ENCODE measurements at regions not wholly inside any gene's neighbourhood (a gene's known extent, or its start where the extent isn't known, plus 50 kb on each side); places are given as distances from the start of the nearest gene placed in this dataset.
"Not testable (repeated sequence)": the region's sequence is repeated elsewhere in the genome, so short reads cannot be mapped to it uniquely, and the experiment has no call there.

DNA sequence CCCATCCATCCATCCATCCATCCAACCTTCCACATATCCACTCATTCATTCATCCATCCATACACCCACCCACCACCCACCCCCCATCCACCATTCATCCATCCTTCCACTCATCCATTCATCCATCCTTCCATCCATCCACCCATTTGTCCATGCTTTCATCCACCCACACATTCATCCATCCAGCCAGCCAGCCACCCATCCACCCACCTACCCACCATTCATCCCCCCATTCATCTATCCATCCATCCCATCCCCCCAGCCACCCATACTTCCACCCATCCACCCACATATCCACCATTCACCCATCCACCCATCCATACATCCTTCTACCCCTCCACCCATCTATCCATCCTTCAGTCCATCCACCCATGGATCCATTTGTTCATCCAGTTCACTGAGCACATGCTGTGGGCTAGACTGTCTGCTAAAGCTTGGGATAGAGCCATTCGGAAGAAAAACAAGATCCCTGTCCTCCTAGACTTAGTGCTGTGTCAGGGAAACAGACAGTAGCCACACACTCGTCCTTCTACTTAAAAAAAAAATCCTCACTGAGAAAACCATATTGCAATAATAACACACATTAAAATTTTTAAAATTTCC, 377.5 kb downstream of the ADGRD1 start:
- WGBS, result 70% methylated on average over 2 of the region's 2 CpGs
- Histone ChIP-seq H3K27ac (ENCODE audit: low read depth) (no peak overlapping the region), H3K4me3 (ENCODE audit: low read depth, low read length) (no peak overlapping the region), H3K36me3 (ENCODE audit: insufficient read depth) (no peaks in the 10 kb centered on the region), H3K4me1 (ENCODE audit: insufficient read depth) (no peaks in the 10 kb centered on the region)
- no peak for DNase-seq (ENCODE audit: extremely low spot score)

DNA sequence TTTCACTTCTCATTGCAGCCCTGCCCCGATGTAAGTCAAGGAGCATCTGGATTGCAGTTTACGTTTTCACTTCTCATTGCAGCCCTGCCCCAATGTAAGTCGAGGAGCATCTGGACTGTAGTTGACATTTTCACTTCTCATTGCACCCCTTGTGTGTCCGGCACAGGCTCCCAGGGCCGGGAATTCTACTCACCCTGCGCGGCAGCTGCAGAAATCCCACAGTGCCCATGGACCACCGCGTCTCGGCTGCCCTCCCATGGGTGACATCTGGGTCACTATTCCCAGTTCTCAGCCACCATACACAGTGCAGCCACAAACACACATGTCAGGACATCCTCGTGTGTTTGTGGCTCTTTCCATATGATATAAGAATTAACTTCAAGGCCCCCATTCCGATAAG, 378.5 kb downstream of the ADGRD1 start:
- Histone ChIP-seq H3K4me1 (ENCODE audit: insufficient read depth) (no peaks in the 10 kb centered on the region), H3K36me3 (ENCODE audit: insufficient read depth) (no peaks in the 10 kb centered on the region), H3K27ac (ENCODE audit: low read depth) (no peak overlapping the region), H3K4me3 (ENCODE audit: low read depth, low read length) (no peak overlapping the region)
- no peak for DNase-seq (ENCODE audit: extremely low spot score)
- WGBS, result 81% methylated on average over 12 of the region's 12 CpGs

DNA sequence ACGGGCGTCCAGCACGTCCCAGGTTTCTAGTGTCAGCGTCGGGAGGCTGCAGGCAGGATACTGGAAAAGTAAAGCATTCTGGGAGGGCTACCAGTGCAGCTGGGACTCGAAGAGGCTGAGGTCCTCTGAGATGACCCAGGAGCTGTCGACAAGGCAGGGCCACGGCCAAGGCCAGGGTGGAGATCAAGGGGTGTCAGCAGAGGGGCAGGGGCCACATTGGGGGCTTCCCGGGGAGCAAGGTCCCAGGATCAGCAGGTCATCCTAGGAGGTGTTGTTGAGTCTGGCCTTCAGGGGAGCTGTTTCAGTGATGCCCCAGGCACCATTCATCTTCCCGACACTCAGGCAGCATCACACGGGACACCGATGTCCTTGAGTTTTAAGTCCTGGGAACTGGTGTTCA, 377.8 kb upstream of the SFSWAP start:
- H3K4me3 ChIP-seq (ENCODE audit: low read depth, low read length), result no peak overlapping the region
- no peaks in the 10 kb centered on the region for H3K36me3 ChIP-seq (ENCODE audit: insufficient read depth)
- WGBS, result 79% methylated on average over 12 of the region's 12 CpGs
- DNase-seq (ENCODE audit: extremely low spot score), result no peak
- H3K27ac ChIP-seq (ENCODE audit: low read depth), result no peak overlapping the region
- no peaks in the 10 kb centered on the region for H3K4me1 ChIP-seq (ENCODE audit: insufficient read depth)

GRCh38 chr12:131333621-131334440, 377.1 kb upstream of the SFSWAP start:
- no peak overlapping the region for H3K27ac ChIP-seq (ENCODE audit: low read depth)
- H3K4me1 ChIP-seq (ENCODE audit: insufficient read depth), result no peaks in the 10 kb centered on the region
- 86% methylated on average over 15 of the region's 15 CpGs for WGBS
- DNase-seq (ENCODE audit: extremely low spot score), result no peak
- no peak overlapping the region for H3K4me3 ChIP-seq (ENCODE audit: low read depth, low read length)
- H3K36me3 ChIP-seq (ENCODE audit: insufficient read depth), result no peaks in the 10 kb centered on the region

GRCh38 chr12:131334835-131335234, 376.1 kb upstream of the SFSWAP start:
- Histone ChIP-seq H3K27ac (ENCODE audit: low read depth) (no peak overlapping the region), H3K4me3 (ENCODE audit: low read depth, low read length) (no peak overlapping the region), H3K4me1 (ENCODE audit: insufficient read depth) (no peaks in the 10 kb centered on the region), H3K36me3 (ENCODE audit: insufficient read depth) (no peaks in the 10 kb centered on the region)
- WGBS, result 71% methylated on average over 4 of the region's 4 CpGs
- DNase-seq (ENCODE audit: extremely low spot score), result no peak

GRCh38 chr12:131335456-131335855, 375.4 kb upstream of the SFSWAP start:
- Histone ChIP-seq H3K4me3 (ENCODE audit: low read depth, low read length) (no peak overlapping the region), H3K36me3 (ENCODE audit: insufficient read depth) (no peaks in the 10 kb centered on the region), H3K4me1 (ENCODE audit: insufficient read depth) (no peaks in the 10 kb centered on the region), H3K27ac (ENCODE audit: low read depth) (no peak overlapping the region)
- WGBS, result 60% methylated on average over 4 of the region's 4 CpGs
- DNase-seq (ENCODE audit: extremely low spot score), result no peak

DNA sequence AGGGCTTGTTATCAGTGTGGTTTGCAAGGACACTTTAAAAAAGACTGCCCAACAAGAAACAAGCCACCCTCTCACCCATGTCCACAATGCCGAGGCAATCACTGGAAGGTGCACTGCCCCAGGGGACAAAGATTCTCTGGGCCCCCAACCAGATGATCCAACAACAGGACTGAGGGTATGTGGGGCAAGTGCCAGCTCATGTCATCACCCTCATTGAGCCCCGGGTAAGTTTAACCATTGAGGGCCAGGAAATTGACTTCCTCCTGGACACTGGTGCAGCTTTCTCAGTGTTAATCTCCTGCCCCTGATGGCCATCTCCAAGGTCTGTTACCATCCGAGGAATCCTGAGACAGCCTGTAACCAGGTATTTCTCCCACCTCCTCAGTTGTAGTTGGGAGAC, 373.0 kb upstream of the SFSWAP start:
- WGBS, result 56% methylated on average over 3 of the region's 3 CpGs
- H3K4me3 ChIP-seq (ENCODE audit: low read depth, low read length); H3K4me1 ChIP-seq (ENCODE audit: insufficient read depth); H3K36me3 ChIP-seq (ENCODE audit: insufficient read depth); DNase-seq (ENCODE audit: extremely low spot score); H3K27ac ChIP-seq (ENCODE audit: low read depth): not testable (repeated sequence)

GRCh38 chr12:131340616-131341210, 370.2 kb upstream of the SFSWAP start:
- WGBS, result 73% methylated on average over 13 of the region's 13 CpGs
- DNase-seq (ENCODE audit: extremely low spot score), result no peak
- no peak overlapping the region for H3K4me3 ChIP-seq (ENCODE audit: low read depth, low read length)
- H3K36me3 ChIP-seq (ENCODE audit: insufficient read depth), result no peaks in the 10 kb centered on the region
- no peaks in the 10 kb centered on the region for H3K4me1 ChIP-seq (ENCODE audit: insufficient read depth)
- no peak overlapping the region for H3K27ac ChIP-seq (ENCODE audit: low read depth)

DNA sequence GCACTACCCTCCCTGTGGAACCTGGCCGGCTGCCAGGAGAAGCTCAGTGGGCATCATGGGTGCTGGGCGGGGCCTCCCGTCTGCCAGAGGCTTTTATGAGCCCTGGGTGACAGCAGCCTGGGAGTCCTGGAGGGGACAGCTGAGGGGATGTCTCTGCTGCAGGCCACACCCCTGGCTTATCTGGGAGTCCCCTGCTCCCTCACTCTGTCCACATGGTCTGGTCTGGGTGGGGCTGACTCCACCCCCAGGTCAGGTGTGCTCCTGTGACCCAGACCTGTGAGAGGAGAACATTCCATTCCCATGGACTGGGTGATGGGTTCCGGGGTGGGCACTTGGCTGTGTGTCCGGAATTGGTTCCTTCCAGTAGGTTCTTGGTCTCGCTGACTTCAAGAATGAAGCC, 369.3 kb upstream of the SFSWAP start:
- H3K36me3 ChIP-seq (ENCODE audit: insufficient read depth); DNase-seq (ENCODE audit: extremely low spot score); H3K4me1 ChIP-seq (ENCODE audit: insufficient read depth); H3K4me3 ChIP-seq (ENCODE audit: low read depth, low read length); H3K27ac ChIP-seq (ENCODE audit: low read depth): not testable (repeated sequence)
- 62% methylated on average over 6 of the region's 6 CpGs for WGBS

DNA sequence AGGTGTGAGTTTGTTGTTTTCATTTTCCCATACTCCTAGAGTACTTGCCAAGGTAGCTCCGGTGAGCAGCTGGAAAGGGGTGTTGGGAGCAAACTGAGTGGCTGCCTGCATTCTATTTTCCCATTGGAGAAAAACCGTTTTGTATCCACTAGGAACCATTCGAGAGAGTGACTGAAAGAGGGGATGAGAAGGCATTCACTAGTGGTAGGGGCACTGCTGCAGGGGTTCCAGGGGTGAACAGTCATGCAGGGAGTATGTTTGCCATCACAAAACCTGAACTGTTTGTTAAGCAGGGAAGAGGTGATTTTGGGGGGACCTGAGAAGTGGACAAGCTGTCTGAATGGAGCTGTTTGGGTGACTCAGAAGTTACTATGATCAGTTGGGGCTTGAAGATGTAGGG, 367.5 kb upstream of the SFSWAP start:
- DNase-seq (ENCODE audit: extremely low spot score); H3K4me3 ChIP-seq (ENCODE audit: low read depth, low read length); H3K36me3 ChIP-seq (ENCODE audit: insufficient read depth); H3K27ac ChIP-seq (ENCODE audit: low read depth); H3K4me1 ChIP-seq (ENCODE audit: insufficient read depth): not testable (repeated sequence)
- 77% methylated on average over 3 of the region's 3 CpGs for WGBS

DNA sequence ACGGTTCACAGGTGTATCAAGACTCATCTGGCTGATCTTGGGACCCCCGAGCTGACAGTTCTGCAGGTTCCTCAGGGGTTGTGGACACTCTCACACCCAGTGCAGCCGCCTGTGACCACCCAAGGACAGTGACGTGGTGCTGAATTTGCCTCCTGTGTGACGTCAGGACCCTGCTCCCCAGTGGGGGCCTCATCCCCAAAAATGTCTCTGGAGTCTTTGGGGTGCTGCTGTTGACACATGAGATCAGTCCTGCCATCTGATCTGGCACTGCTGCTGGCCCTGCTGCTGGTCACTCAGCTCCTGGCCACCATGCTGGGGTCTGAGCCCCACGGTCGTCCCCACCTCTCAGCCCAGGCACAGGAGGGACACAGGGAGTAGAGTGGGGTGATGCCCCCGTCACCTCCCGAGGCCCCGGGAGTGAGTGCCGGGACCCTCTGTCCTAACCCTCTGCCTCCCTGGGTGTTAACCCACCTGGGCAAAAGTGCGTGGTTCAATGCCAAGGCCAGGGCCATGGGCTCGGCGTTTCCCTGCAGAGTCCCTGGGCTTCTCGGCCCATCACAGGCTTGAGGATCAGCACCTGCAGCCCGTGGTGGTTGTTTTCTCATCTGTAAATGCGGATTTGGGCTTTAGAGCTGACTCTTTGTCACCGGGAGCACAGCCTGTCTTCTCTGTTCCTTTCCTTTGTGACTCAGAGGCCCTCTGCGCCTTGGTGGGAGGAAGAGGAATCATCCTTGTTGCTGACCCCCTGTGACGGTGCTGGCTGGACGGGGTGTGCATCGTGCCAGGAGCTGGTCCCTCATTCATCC, 366.0 kb upstream of the SFSWAP start:
- WGBS, result 68% methylated on average over 22 of the region's 22 CpGs
- DNase-seq (ENCODE audit: extremely low spot score), result not testable (repeated sequence)

GRCh38 chr12:131345521-131346436, 365.1 kb upstream of the SFSWAP start:
- WGBS, result 77% methylated on average over 17 of the region's 19 CpGs
- no peak for DNase-seq (ENCODE audit: extremely low spot score)

More for the DNA sequence above, 366.0 kb upstream of the SFSWAP start:
- H3K36me3 ChIP-seq (ENCODE audit: insufficient read depth); H3K4me3 ChIP-seq (ENCODE audit: low read depth, low read length); H3K4me1 ChIP-seq (ENCODE audit: insufficient read depth); H3K27ac ChIP-seq (ENCODE audit: low read depth): not testable (repeated sequence)

More at GRCh38 chr12:131345521-131346436, 365.1 kb upstream of the SFSWAP start:
- H3K4me3 ChIP-seq (ENCODE audit: low read depth, low read length), result no peak overlapping the region
- no peak overlapping the region for H3K27ac ChIP-seq (ENCODE audit: low read depth)
- no peaks in the 10 kb centered on the region for H3K4me1 ChIP-seq (ENCODE audit: insufficient read depth)
- H3K36me3 ChIP-seq (ENCODE audit: insufficient read depth), result no peaks in the 10 kb centered on the region
